Fibroblast of the aortic adventitia (primary cell): ENCODE measurements at regions not wholly inside any gene's neighbourhood (a gene's known extent, or its start where the extent isn't known, plus 50 kb on each side); places are given as distances from the start of the nearest gene placed in this dataset.

Source experiments
- DNase-seq: peaks from one replicate; pipeline ENCODE4 v3.0.0-alpha.2; 2010; ENCODE audit warnings: low read depth
- H3K4me3 ChIP-seq: 2 replicates; pipeline ENCODE4 v1.5.1; 2011; ENCODE audit warnings: low read depth, mild to moderate bottlenecking, control low read depth, low read length, moderate library complexity
- TF ChIP-seq, protein P1 (sequence below): IDR thresholded peaks from 2 replicates; pipeline ENCODE4 v1.5.1; 2011; ENCODE audit warnings: mild to moderate bottlenecking, low read length, control low read depth, inconsistent platforms; ENCODE audit not compliant: insufficient read depth

GRCh38 chr17:69870751-69871199, 204.2 kb upstream of the KCNJ16 start:
- no peak overlapping the region for H3K4me3 ChIP-seq
- DNase-seq = peak; percentile 75
- TF ChIP-seq, protein P1, sequence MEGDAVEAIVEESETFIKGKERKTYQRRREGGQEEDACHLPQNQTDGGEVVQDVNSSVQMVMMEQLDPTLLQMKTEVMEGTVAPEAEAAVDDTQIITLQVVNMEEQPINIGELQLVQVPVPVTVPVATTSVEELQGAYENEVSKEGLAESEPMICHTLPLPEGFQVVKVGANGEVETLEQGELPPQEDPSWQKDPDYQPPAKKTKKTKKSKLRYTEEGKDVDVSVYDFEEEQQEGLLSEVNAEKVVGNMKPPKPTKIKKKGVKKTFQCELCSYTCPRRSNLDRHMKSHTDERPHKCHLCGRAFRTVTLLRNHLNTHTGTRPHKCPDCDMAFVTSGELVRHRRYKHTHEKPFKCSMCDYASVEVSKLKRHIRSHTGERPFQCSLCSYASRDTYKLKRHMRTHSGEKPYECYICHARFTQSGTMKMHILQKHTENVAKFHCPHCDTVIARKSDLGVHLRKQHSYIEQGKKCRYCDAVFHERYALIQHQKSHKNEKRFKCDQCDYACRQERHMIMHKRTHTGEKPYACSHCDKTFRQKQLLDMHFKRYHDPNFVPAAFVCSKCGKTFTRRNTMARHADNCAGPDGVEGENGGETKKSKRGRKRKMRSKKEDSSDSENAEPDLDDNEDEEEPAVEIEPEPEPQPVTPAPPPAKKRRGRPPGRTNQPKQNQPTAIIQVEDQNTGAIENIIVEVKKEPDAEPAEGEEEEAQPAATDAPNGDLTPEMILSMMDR = no peak

DNA sequence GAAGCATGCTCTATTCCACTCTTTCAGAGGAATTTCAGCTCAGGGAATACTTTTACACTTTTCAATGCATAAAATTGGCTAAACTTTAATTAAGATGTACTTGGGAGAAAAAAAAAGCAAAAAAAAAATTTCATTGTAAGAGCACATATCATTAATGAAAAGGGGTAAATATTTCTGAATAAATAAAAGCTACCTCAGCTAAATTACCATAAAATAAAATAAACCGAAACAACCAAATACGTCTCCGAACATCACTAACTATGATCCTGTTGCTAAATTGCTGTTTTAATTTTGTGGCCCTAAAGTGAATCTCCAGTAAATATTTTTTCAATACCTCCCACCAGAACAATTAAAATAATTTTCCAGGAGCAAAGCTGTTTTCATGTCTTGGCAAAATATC, 203.7 kb upstream of the KCNJ16 start:
- TF ChIP-seq, protein P1 = no peak
- H3K4me3 ChIP-seq = no peak overlapping the region
- no peak for DNase-seq

DNA sequence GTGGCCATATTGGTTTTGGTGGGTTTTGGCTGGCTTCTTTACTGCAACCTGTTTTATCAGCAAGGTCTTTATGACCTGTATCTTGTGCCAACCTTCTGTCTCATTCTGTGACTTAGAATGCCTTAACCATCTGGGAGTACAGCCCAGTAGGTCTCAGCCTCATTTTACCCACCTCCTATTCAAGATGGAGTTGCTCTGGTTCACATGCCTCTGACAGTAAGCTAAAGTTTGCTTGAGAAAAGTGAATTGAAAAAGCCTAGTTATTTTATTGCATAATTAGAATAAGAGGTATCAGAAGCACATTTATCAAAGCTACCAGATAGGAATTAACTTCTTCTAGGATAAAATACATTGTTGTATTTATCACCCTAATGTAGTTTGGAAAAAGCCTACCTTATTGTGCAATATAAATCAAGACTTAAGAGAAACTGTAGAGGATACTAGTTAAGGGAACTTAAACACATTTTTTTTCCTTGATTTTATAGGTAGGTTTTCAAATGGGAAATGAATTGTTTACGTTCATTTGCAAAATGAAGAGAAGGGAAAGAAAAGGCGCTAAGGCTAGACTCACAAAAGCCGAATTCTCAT, 202.3 kb upstream of the KCNJ16 start:
- no peak for DNase-seq
- no peak overlapping the region for H3K4me3 ChIP-seq
- TF ChIP-seq, protein P1 = no peak

DNA sequence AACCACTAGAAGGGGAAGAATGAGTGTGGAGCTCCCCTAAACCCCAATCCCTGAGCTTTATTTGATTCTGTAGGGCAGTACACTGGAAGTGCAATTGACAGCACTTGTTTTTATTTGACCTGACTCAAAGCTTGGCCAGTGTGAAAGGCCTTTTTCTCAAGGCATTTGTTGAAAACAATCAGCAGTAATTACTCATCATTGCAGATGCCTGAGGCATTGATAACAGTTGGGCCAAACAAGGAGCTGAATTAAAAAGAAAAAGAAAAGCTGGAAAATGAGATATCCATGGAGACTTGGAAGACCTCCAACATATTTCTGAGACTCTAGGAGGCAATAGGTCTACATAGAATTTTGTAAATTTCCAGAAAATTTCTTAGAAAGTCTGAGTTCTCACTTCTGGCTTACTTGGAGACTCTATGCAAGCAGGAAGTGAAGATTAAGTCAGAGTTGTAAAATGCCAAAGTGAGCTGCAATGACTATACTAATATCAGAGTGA, 200.8 kb upstream of the KCNJ16 start:
- no peak overlapping the region for H3K4me3 ChIP-seq
- peak; percentile 98 for DNase-seq
- TF ChIP-seq, protein P1 = no peak

DNA sequence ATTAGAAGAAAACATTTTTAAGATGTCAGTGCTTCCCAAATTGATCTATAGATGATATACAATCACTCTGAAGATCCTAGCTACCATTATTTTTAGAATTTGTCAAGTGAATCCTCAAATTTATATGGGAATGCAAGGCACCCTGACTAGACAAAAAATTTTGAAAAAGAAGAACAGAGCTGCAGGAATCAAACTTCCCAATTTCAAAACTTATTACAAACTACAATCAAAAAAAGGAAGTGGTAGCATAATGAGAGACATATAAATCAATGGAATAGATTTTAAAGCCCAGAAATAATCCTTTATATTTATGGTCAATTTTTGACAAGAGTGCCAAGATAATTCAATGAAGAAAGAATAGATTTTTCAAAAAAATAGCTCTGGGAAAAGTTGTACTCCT, 198.3 kb upstream of the KCNJ16 start:
- H3K4me3 ChIP-seq = no peak overlapping the region
- DNase-seq = no peak
- TF ChIP-seq, protein P1 = no peak

DNA sequence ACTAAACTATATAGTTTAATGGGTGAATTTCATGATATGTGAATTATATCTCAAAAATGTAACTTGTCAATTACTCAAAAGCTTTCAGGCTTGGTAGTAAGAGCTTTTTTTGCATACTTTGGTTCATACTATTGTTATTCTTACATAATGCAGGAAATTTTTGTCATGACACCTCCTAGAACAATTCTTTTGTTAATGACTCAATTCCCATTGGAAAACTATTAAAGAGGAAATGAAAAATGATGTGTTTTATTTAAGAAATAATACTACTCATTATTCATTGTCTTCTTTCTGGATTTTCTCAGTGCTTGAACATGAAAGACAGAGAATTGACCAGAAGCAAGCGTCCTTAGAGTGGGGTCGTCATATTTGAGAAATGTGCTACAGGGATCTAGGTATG, 196.4 kb upstream of the KCNJ16 start:
- peak; percentile 55 for DNase-seq
- H3K4me3 ChIP-seq = no peak overlapping the region
- TF ChIP-seq, protein P1 = no peak

GRCh38 chr17:69879576-69879975, 195.4 kb upstream of the KCNJ16 start:
- DNase-seq = no peak
- TF ChIP-seq, protein P1 = no peak
- no peak overlapping the region for H3K4me3 ChIP-seq
